ENCODE measurements at regions not wholly inside any gene's neighbourhood (a gene's known extent, or its start where the extent isn't known, plus 50 kb on each side); places are given as distances from the start of the nearest gene placed in this dataset.

DNA sequence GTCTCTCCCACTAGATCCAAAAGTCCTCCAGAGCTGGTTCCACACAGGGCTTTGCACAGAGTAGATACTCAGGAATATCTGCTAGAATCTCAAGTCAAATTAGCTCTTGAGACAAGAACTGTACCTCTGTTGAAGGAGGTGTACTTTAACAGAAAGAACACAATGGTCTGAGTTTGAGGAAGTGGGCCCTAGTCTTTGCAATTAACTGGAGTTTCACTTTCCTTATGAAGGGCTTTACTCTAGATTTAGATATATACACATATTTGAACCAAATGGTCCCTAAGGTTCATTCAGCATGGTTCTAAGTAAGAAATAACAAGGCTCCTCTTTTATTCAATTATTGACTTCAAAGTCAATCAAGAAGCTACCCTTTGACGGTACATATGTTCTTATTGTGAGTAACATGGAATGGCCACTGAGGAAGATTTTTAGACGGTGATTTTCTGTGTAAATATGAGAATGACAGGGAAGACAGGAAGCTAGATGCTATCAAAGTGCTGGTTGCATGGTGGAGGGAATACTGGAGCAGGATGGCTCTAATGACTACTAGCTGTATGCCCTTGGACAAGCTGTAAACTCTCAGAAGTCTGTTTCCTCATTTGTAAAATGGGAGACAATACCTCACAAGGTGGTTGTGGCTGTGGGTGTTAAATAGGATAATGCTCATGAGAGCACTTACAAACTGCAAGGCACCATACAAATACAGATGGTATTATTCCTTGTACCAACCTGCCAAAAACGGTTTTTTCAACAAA is 73.5 kb upstream of the SERTAD2 start:
- H3K4me1 ChIP-seq (ENCODE audit: control insufficient read depth, insufficient read depth, low read length), result peaks cover 23% of the 10 kb centered on the region
- H3K4me3 ChIP-seq (ENCODE audit: low read depth, low read length), result no peak overlapping the region
- no peaks in the 10 kb centered on the region for H3K36me3 ChIP-seq (ENCODE audit: control insufficient read depth in 2 of 2, insufficient read depth in 1 of 2, low read length in 2 of 2)
- TF ChIP-seq ZBTB20 (tag by site-specific recombination; IDR thresholded peaks at IDR 0.05) (no peak), GLIS2 (tag by site-specific recombination; IDR thresholded peaks at IDR 0.05) (no peak), ZNF10 (tag by site-specific recombination; IDR thresholded peaks at IDR 0.05) (no peak), ZNF121 (tag by site-specific recombination; IDR thresholded peaks at IDR 0.05) (no peak), ZNF146 (tag by site-specific recombination; IDR thresholded peaks at IDR 0.05) (no peak), ZNF341 (tag by site-specific recombination; IDR thresholded peaks at IDR 0.05; ENCODE audit: low read depth) (no peak)
- TF ChIP-seq, protein P1, sequence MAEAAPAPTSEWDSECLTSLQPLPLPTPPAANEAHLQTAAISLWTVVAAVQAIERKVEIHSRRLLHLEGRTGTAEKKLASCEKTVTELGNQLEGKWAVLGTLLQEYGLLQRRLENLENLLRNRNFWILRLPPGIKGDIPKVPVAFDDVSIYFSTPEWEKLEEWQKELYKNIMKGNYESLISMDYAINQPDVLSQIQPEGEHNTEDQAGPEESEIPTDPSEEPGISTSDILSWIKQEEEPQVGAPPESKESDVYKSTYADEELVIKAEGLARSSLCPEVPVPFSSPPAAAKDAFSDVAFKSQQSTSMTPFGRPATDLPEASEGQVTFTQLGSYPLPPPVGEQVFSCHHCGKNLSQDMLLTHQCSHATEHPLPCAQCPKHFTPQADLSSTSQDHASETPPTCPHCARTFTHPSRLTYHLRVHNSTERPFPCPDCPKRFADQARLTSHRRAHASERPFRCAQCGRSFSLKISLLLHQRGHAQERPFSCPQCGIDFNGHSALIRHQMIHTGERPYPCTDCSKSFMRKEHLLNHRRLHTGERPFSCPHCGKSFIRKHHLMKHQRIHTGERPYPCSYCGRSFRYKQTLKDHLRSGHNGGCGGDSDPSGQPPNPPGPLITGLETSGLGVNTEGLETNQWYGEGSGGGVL (tag by site-specific recombination; IDR thresholded peaks at IDR 0.05), result no peak
- POLR2A ChIA-PET, result interaction anchor here (0.6 to 3.5 kb wide), 3 partner anchors 24 to 131 kb away, joined by 4 to 34 read pairs (median 19); partner anchors contain the start of gene SERTAD2
- CTCF ChIA-PET, result interaction anchor here (1.0 to 3.5 kb wide), 5 partner anchors 15 to 140 kb away, joined by 3 to 14 read pairs (median 4); no protein-coding TSS in a partner anchor
- H3K9me3 ChIP-seq (ENCODE audit: control insufficient read depth, insufficient read depth, low read depth, low read length), result no peaks in the 10 kb centered on the region
- no peak overlapping the region for H3K27ac ChIP-seq (ENCODE audit: extremely low read depth, low read depth, low read length)

DNA sequence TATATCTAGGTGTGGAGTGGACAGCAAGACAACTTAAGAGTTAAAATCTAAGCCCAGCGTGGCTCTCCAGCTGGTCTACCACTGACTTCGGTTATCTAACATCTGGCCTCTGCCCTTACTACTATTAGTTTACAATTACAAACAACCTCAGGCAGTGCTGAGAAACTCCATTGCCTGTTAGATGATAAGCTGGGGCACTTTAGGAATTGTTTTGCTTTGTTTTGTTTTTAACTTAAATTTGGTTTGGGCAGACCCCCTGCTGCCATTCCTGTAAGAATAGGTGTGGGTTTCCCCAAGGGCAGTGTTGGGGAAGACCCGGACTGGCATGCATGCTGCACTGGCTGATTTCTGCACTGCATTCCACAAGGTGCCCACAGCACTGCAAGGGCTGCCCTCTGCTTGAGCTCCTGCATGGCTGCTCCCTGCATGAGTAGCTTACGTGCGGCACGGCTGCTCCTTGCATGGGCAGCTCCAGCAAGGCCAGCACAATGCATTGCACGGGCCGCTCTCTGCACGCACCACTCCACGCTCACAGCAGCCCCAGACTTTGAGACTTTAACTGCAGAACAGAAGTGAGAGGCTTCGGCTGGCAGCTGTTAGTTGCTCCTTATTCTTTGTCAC is 74.2 kb upstream of the SERTAD2 start:
- Histone ChIP-seq H3K4me1 (ENCODE audit: control insufficient read depth, insufficient read depth, low read length) (peaks cover 23% of the 10 kb centered on the region), H3K4me3 (ENCODE audit: low read depth, low read length) (no peak overlapping the region), H3K36me3 (ENCODE audit: control insufficient read depth in 2 of 2, insufficient read depth in 1 of 2, low read length in 2 of 2) (no peaks in the 10 kb centered on the region), H3K27ac (ENCODE audit: extremely low read depth, low read depth, low read length) (peak overlapping the region; percentile 33; the same call in 1 of the 2 replicates), H3K9me3 (ENCODE audit: control insufficient read depth, insufficient read depth, low read depth, low read length) (no peaks in the 10 kb centered on the region)
- ChIA-PET POLR2A (interaction anchor here (0.7 to 3.5 kb wide), 3 partner anchors 23 to 107 kb away, joined by 5 to 34 read pairs (median 19); partner anchors contain the start of gene SERTAD2), CTCF (interaction anchor here (0.8 to 3.5 kb wide), 6 partner anchors 16 to 139 kb away, joined by 3 to 14 read pairs (median 4); no protein-coding TSS in a partner anchor)
- TF ChIP-seq FEZF1 (tag by site-specific recombination; IDR thresholded peaks at IDR 0.05), result peak; percentile 42; the same call in 1 of the 2 replicates
- no peak for TF ChIP-seq GLI4 (tag by site-specific recombination; IDR thresholded peaks at IDR 0.05)
- TF ChIP-seq GLIS1 (tag by site-specific recombination; IDR thresholded peaks at IDR 0.05), result peak; percentile 25; the same call in 1 of the 2 replicates
- TF ChIP-seq, protein P2, sequence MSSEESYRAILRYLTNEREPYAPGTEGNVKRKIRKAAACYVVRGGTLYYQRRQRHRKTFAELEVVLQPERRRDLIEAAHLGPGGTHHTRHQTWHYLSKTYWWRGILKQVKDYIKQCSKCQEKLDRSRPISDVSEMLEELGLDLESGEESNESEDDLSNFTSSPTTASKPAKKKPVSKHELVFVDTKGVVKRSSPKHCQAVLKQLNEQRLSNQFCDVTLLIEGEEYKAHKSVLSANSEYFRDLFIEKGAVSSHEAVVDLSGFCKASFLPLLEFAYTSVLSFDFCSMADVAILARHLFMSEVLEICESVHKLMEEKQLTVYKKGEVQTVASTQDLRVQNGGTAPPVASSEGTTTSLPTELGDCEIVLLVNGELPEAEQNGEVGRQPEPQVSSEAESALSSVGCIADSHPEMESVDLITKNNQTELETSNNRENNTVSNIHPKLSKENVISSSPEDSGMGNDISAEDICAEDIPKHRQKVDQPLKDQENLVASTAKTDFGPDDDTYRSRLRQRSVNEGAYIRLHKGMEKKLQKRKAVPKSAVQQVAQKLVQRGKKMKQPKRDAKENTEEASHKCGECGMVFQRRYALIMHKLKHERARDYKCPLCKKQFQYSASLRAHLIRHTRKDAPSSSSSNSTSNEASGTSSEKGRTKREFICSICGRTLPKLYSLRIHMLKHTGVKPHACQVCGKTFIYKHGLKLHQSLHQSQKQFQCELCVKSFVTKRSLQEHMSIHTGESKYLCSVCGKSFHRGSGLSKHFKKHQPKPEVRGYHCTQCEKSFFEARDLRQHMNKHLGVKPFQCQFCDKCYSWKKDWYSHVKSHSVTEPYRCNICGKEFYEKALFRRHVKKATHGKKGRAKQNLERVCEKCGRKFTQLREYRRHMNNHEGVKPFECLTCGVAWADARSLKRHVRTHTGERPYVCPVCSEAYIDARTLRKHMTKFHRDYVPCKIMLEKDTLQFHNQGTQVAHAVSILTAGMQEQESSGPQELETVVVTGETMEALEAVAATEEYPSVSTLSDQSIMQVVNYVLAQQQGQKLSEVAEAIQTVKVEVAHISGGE (tag by site-specific recombination; conservative IDR thresholded peaks at IDR 0.05; ENCODE audit: low read depth), result peak; percentile 75
- no peak for TF ChIP-seq ZNF174 (tag by site-specific recombination; IDR thresholded peaks at IDR 0.05)
- TF ChIP-seq, protein P3, sequence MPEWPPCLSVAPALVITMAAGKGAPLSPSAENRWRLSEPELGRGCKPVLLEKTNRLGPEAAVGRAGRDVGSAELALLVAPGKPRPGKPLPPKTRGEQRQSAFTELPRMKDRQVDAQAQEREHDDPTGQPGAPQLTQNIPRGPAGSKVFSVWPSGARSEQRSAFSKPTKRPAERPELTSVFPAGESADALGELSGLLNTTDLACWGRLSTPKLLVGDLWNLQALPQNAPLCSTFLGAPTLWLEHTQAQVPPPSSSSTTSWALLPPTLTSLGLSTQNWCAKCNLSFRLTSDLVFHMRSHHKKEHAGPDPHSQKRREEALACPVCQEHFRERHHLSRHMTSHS (tag by site-specific recombination; IDR thresholded peaks at IDR 0.05), result no peak
- TF ChIP-seq ZIC2 (tag by site-specific recombination; IDR thresholded peaks at IDR 0.05), result peak; percentile 34; the same call in 1 of the 2 replicates
- TF ChIP-seq ZNF184 (tag by site-specific recombination; IDR thresholded peaks at IDR 0.05), result no peak
- 0 out of 2 replicates have a peak, but pooled peaks have one; percentile 39 for TF ChIP-seq TRIM28 (IDR thresholded peaks at IDR 0.05; ENCODE audit: borderline replicate concordance, low read length)
- 0 out of 2 replicates have a peak, but pooled peaks have one; percentile 36 for TF ChIP-seq ZNF843 (tag by site-specific recombination; IDR thresholded peaks at IDR 0.05)
- TF ChIP-seq ZNF248 (tag by site-specific recombination; IDR thresholded peaks at IDR 0.05), result no peak
- TF ChIP-seq, protein P4, sequence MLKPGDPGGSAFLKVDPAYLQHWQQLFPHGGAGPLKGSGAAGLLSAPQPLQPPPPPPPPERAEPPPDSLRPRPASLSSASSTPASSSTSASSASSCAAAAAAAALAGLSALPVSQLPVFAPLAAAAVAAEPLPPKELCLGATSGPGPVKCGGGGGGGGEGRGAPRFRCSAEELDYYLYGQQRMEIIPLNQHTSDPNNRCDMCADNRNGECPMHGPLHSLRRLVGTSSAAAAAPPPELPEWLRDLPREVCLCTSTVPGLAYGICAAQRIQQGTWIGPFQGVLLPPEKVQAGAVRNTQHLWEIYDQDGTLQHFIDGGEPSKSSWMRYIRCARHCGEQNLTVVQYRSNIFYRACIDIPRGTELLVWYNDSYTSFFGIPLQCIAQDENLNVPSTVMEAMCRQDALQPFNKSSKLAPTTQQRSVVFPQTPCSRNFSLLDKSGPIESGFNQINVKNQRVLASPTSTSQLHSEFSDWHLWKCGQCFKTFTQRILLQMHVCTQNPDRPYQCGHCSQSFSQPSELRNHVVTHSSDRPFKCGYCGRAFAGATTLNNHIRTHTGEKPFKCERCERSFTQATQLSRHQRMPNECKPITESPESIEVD (tag by site-specific recombination; IDR thresholded peaks at IDR 0.05), result peak; percentile 83
- TF ChIP-seq KLF16 (tag by site-specific recombination; IDR thresholded peaks at IDR 0.05), result 0 out of 2 replicates have a peak, but pooled peaks have one; percentile 17
- no peak for TF ChIP-seq OSR2 (tag by site-specific recombination; IDR thresholded peaks at IDR 0.05)
- TF ChIP-seq ZNF501 (tag by site-specific recombination; IDR thresholded peaks at IDR 0.05), result no peak
- TF ChIP-seq, protein P5, sequence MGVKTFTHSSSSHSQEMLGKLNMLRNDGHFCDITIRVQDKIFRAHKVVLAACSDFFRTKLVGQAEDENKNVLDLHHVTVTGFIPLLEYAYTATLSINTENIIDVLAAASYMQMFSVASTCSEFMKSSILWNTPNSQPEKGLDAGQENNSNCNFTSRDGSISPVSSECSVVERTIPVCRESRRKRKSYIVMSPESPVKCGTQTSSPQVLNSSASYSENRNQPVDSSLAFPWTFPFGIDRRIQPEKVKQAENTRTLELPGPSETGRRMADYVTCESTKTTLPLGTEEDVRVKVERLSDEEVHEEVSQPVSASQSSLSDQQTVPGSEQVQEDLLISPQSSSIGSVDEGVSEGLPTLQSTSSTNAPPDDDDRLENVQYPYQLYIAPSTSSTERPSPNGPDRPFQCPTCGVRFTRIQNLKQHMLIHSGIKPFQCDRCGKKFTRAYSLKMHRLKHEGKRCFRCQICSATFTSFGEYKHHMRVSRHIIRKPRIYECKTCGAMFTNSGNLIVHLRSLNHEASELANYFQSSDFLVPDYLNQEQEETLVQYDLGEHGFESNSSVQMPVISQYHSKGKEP (tag by site-specific recombination; IDR thresholded peaks at IDR 0.05), result peak; percentile 94
- TF ChIP-seq TCF7L2 (IDR thresholded peaks at IDR 0.05; ENCODE audit: borderline replicate concordance, low read depth, low read length), result 0 out of 2 replicates have a peak, but pooled peaks have one; percentile 54

Measured in HEK293 (cell line).